Gastrocnemius medialis (tissue), 4 donors: ENCODE measurements at regions not wholly inside any gene's neighbourhood (a gene's known extent, or its start where the extent isn't known, plus 50 kb on each side); places are given as distances from the start of the nearest gene placed in this dataset.

Source experiments
- POLR2A ChIP-seq, 2 donors: fragments of 450-650 bp; IDR thresholded peaks; one replicate each; pipeline ENCODE4 v1.6.1; 2017; ENCODE audit warnings: antibody characterized with exemption in 2 of 2, mild to moderate bottlenecking in 2 of 2, moderate library complexity in 2 of 2
- TF ChIP-seq, protein P1 (sequence below), 5 experiments: fragments of 450-650 bp in 3 of 5; fragments of 200-600 bp in 2 of 5; sonication (generic) in 2 of 5; IDR thresholded peaks in 4 of 5; conservative IDR thresholded peaks in 1 of 5; 1 replicate in 4 of 5; 2 replicates in 1 of 5; pipeline ENCODE4 v1.5.1; 2016 to 2019; ENCODE audit warnings: antibody characterized with exemption in 5 of 5, mild to moderate bottlenecking in 3 of 5, moderate library complexity in 3 of 5

- TF ChIP-seq, protein P1, sequence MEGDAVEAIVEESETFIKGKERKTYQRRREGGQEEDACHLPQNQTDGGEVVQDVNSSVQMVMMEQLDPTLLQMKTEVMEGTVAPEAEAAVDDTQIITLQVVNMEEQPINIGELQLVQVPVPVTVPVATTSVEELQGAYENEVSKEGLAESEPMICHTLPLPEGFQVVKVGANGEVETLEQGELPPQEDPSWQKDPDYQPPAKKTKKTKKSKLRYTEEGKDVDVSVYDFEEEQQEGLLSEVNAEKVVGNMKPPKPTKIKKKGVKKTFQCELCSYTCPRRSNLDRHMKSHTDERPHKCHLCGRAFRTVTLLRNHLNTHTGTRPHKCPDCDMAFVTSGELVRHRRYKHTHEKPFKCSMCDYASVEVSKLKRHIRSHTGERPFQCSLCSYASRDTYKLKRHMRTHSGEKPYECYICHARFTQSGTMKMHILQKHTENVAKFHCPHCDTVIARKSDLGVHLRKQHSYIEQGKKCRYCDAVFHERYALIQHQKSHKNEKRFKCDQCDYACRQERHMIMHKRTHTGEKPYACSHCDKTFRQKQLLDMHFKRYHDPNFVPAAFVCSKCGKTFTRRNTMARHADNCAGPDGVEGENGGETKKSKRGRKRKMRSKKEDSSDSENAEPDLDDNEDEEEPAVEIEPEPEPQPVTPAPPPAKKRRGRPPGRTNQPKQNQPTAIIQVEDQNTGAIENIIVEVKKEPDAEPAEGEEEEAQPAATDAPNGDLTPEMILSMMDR (IDR thresholded peaks at IDR 0.05 in 4 of 5, conservative IDR thresholded peaks at IDR 0.05 in 1 of 5): no peak
- TF ChIP-seq POLR2A (IDR thresholded peaks at IDR 0.05): no peak
These were observed 105.6 kb upstream of the NDUFV2 start for GRCh38 chr18:8996771-8997432.
